ENCODE measurements at regions not wholly inside any gene's neighbourhood (a gene's known extent, or its start where the extent isn't known, plus 50 kb on each side); places are given as distances from the start of the nearest gene placed in this dataset.

GRCh38 chr7:124366118-124366517 lies 333.3 kb upstream of the TMEM229A start:
- H3K4me3 Mint-ChIP-seq: no peak overlapping the region
- peaks cover 0 to 2% (median 0%) of the 10 kb centered on the region in 3 donors for H3K36me3 Mint-ChIP-seq
- peaks cover 5 to 37% (median 18%) of the 10 kb centered on the region in 6 donors for H3K9me3 Mint-ChIP-seq
- no peak overlapping the region for H3K27ac Mint-ChIP-seq
- DNase-seq: no peak
- H3K27me3 Mint-ChIP-seq (ENCODE audit: low read depth in 3 of 3): no peaks in the 10 kb centered on the region
- no peaks in the 10 kb centered on the region for H3K4me1 Mint-ChIP-seq

GRCh38 chr7:124364283-124364682 lies 331.4 kb upstream of the TMEM229A start:
- no peak overlapping the region for H3K27ac Mint-ChIP-seq
- no peaks in the 10 kb centered on the region for H3K4me1 Mint-ChIP-seq
- no peak overlapping the region for H3K4me3 Mint-ChIP-seq
- DNase-seq: no peak
- peaks cover 5 to 42% (median 19%) of the 10 kb centered on the region in 6 donors for H3K9me3 Mint-ChIP-seq
- peaks cover 0 to 4% (median 0%) of the 10 kb centered on the region in 3 donors for H3K36me3 Mint-ChIP-seq
- no peaks in the 10 kb centered on the region for H3K27me3 Mint-ChIP-seq (ENCODE audit: low read depth in 3 of 3)

GRCh38 chr7:124354201-124354600 lies 321.3 kb upstream of the TMEM229A start:
- Mint-ChIP-seq H3K27ac (no peak overlapping the region), H3K4me1 (no peaks in the 10 kb centered on the region), H3K36me3 (no peaks in the 10 kb centered on the region), H3K4me3 (no peak overlapping the region), H3K9me3 (peaks cover 0 to 39% (median 14%) of the 10 kb centered on the region in 6 donors), H3K27me3 (ENCODE audit: low read depth in 3 of 3) (peaks cover 0 to under 1% (median 0%) of the 10 kb centered on the region in 3 donors)
- no peak for DNase-seq

- H3K27me3 Mint-ChIP-seq (ENCODE audit: low read depth in 3 of 3): peaks cover 0 to 2% (median 0%) of the 10 kb centered on the region in 3 donors
- H3K27ac Mint-ChIP-seq: no peak overlapping the region
- H3K4me1 Mint-ChIP-seq: no peaks in the 10 kb centered on the region
- no peak overlapping the region for H3K4me3 Mint-ChIP-seq
- no peak for DNase-seq
- no peaks in the 10 kb centered on the region for H3K36me3 Mint-ChIP-seq
- peaks cover 4 to 48% (median 19%) of the 10 kb centered on the region in 6 donors for H3K9me3 Mint-ChIP-seq
Observed at GRCh38 chr7:124351950-124352349, 319.1 kb upstream of the TMEM229A start.

- DNase-seq: no peak
- Mint-ChIP-seq H3K9me3 (peaks cover 8 to 67% (median 36%) of the 10 kb centered on the region in 6 donors), H3K27ac (no peak overlapping the region), H3K4me1 (no peaks in the 10 kb centered on the region), H3K4me3 (no peak overlapping the region), H3K36me3 (no peaks in the 10 kb centered on the region), H3K27me3 (ENCODE audit: low read depth in 3 of 3) (peaks cover 0 to 3% (median 2%) of the 10 kb centered on the region in 3 donors)
Observed at GRCh38 chr7:124349443-124349842, 316.6 kb upstream of the TMEM229A start.

GRCh38 chr7:124338861-124339260 lies 306.0 kb upstream of the TMEM229A start:
- Mint-ChIP-seq H3K9me3 (peaks cover 2 to 16% (median 10%) of the 10 kb centered on the region in 6 donors), H3K27me3 (ENCODE audit: low read depth in 3 of 3) (peaks cover 0 to 1% (median 0%) of the 10 kb centered on the region in 3 donors), H3K27ac (no peak overlapping the region), H3K4me3 (no peak overlapping the region), H3K4me1 (no peaks in the 10 kb centered on the region), H3K36me3 (no peaks in the 10 kb centered on the region)
- no peak for DNase-seq

- no peak overlapping the region for H3K27ac Mint-ChIP-seq
- no peaks in the 10 kb centered on the region for H3K27me3 Mint-ChIP-seq (ENCODE audit: low read depth in 3 of 3)
- H3K36me3 Mint-ChIP-seq: no peaks in the 10 kb centered on the region
- H3K9me3 Mint-ChIP-seq: peaks cover 0 to 22% (median 5%) of the 10 kb centered on the region in 6 donors
- DNase-seq: no peak
- no peak overlapping the region for H3K4me3 Mint-ChIP-seq
- H3K4me1 Mint-ChIP-seq: no peaks in the 10 kb centered on the region
Observed at GRCh38 chr7:124330731-124331407, 298.0 kb upstream of the TMEM229A start.

GRCh38 chr7:124328774-124329173 lies 295.9 kb upstream of the TMEM229A start:
- no peak for DNase-seq
- Mint-ChIP-seq H3K4me1 (no peaks in the 10 kb centered on the region), H3K27ac (no peak overlapping the region), H3K4me3 (no peak overlapping the region), H3K9me3 (peaks cover 0 to 26% (median 8%) of the 10 kb centered on the region in 6 donors), H3K36me3 (no peaks in the 10 kb centered on the region), H3K27me3 (ENCODE audit: low read depth in 3 of 3) (no peaks in the 10 kb centered on the region)

GRCh38 chr7:124324262-124324661 lies 291.4 kb upstream of the TMEM229A start:
- Mint-ChIP-seq H3K36me3 (no peaks in the 10 kb centered on the region), H3K9me3 (peaks cover 2 to 26% (median 11%) of the 10 kb centered on the region in 6 donors), H3K27me3 (ENCODE audit: low read depth in 3 of 3) (peaks cover 0 to under 1% (median 0%) of the 10 kb centered on the region in 3 donors), H3K4me3 (no peak overlapping the region), H3K4me1 (no peaks in the 10 kb centered on the region), H3K27ac (no peak overlapping the region)
- DNase-seq: no peak

GRCh38 chr7:124323597-124323996 lies 290.7 kb upstream of the TMEM229A start:
- Mint-ChIP-seq H3K9me3 (peaks cover 2 to 31% (median 12%) of the 10 kb centered on the region in 6 donors), H3K4me3 (no peak overlapping the region), H3K27me3 (ENCODE audit: low read depth in 3 of 3) (peaks cover 0 to 1% (median 0%) of the 10 kb centered on the region in 3 donors), H3K27ac (no peak overlapping the region), H3K4me1 (no peaks in the 10 kb centered on the region), H3K36me3 (no peaks in the 10 kb centered on the region)
- DNase-seq: no peak

- H3K27me3 Mint-ChIP-seq (ENCODE audit: low read depth in 3 of 3): peaks cover 0 to 1% (median 0%) of the 10 kb centered on the region in 3 donors
- H3K4me1 Mint-ChIP-seq: no peaks in the 10 kb centered on the region
- no peak overlapping the region for H3K4me3 Mint-ChIP-seq
- H3K27ac Mint-ChIP-seq: no peak overlapping the region
- no peaks in the 10 kb centered on the region for H3K36me3 Mint-ChIP-seq
- H3K9me3 Mint-ChIP-seq: peaks cover 5 to 36% (median 12%) of the 10 kb centered on the region in 6 donors
- no peak for DNase-seq
Observed at GRCh38 chr7:124322561-124322960, 289.7 kb upstream of the TMEM229A start.

GRCh38 chr7:124318721-124319450 lies 286.0 kb upstream of the TMEM229A start:
- Mint-ChIP-seq H3K27ac (no peak overlapping the region), H3K4me1 (no peaks in the 10 kb centered on the region), H3K36me3 (no peaks in the 10 kb centered on the region), H3K27me3 (ENCODE audit: low read depth in 3 of 3) (peaks cover 0 to 1% (median 0%) of the 10 kb centered on the region in 3 donors), H3K4me3 (no peak overlapping the region), H3K9me3 (peaks cover 4 to 26% (median 10%) of the 10 kb centered on the region in 6 donors)
- no peak for DNase-seq

- Mint-ChIP-seq H3K27me3 (ENCODE audit: low read depth in 3 of 3) (no peaks in the 10 kb centered on the region), H3K4me1 (no peaks in the 10 kb centered on the region)
- DNase-seq: no peak
Observed at GRCh38 chr7:124310934-124311390, 278.1 kb upstream of the TMEM229A start.

GRCh38 chr7:124308384-124308783 lies 275.5 kb upstream of the TMEM229A start:
- Mint-ChIP-seq H3K4me3 (no peak overlapping the region), H3K27me3 (ENCODE audit: low read depth in 3 of 3) (no peaks in the 10 kb centered on the region), H3K36me3 (no peaks in the 10 kb centered on the region), H3K4me1 (no peaks in the 10 kb centered on the region), H3K9me3 (peaks cover 9 to 34% (median 20%) of the 10 kb centered on the region in 6 donors), H3K27ac (no peak overlapping the region)
- DNase-seq: no peak

More at GRCh38 chr7:124310934-124311390, 278.1 kb upstream of the TMEM229A start:
- Mint-ChIP-seq H3K36me3 (no peaks in the 10 kb centered on the region), H3K27ac (no peak overlapping the region), H3K9me3 (peaks cover 9 to 27% (median 16%) of the 10 kb centered on the region in 6 donors), H3K4me3 (no peak overlapping the region)
